IMR-90 (cell line): ENCODE measurements at regions not wholly inside any gene's neighbourhood (a gene's known extent, or its start where the extent isn't known, plus 50 kb on each side); places are given as distances from the start of the nearest gene placed in this dataset.

Source experiments
- ATAC-seq: fragments of 200-7000 bp; cut with Tn5 transposase; 2 replicates; pipeline ENCODE4 v1.9.1; 2020; ENCODE audit warnings: low read depth, mild to moderate bottlenecking, moderate library complexity
- BruUV-seq: library from RNA; stranded (reverse); fragments of 400-500 nt; replicated peaks from 2 replicates; lab custom pipeline; 2021; lab: Mats Ljungman, UMichigan
- CTCF ChIA-PET: fragments of 300-600 bp; formaldehyde crosslinking; extraction: SDS; loops from one replicate; lab custom pipeline; 2021; ENCODE audit warnings: antibody characterized with exemption; lab: Yijun Ruan, JAX
- POLR2A ChIA-PET: fragments of 300-600 bp; sonication (Branson Sonifier 250); formaldehyde crosslinking; loops from one replicate; lab custom pipeline; 2022; ENCODE audit warnings: antibody characterized with exemption; ENCODE audit not compliant: unreplicated experiment; lab: Charles Lee
- DNase-seq: peaks from one replicate; pipeline ENCODE4 v3.0.0; 2013
- H2AFZ ChIP-seq: replicated peaks from 2 replicates; pipeline ENCODE3; 2013; ENCODE audit warnings: low read length, mild to moderate bottlenecking; ENCODE audit not compliant: poor library complexity
- H2AK5ac ChIP-seq: 2 replicates; pipeline ENCODE4 v1.6.1; 2013; ENCODE audit warnings: low read depth, low read length, inconsistent platforms
- H2AK9ac ChIP-seq: replicated peaks from 2 replicates; pipeline ENCODE3; 2013; ENCODE audit warnings: mild to moderate bottlenecking, low read depth, low read length, moderate library complexity; ENCODE audit not compliant: poor library complexity
- H2BK120ac ChIP-seq: 2 replicates; pipeline ENCODE4 v1.6.1; 2013; ENCODE audit warnings: low read depth, low read length, inconsistent platforms
- H2BK15ac ChIP-seq: 3 replicates; pipeline ENCODE4 v1.6.1; 2013; ENCODE audit warnings: low read depth, low read length, inconsistent platforms
- H2BK20ac ChIP-seq: 2 replicates; pipeline ENCODE4 v1.6.1; 2013; ENCODE audit warnings: low read depth, mild to moderate bottlenecking, inconsistent platforms, low read length, moderate library complexity
- H2BK5ac ChIP-seq: 2 replicates; pipeline ENCODE4 v1.6.1; 2013; ENCODE audit warnings: mild to moderate bottlenecking, low read depth, low read length, inconsistent platforms; ENCODE audit not compliant: poor library complexity, severe bottlenecking
- H3K14ac ChIP-seq: replicated peaks from 2 replicates; pipeline ENCODE4 v1.6.1; 2013; ENCODE audit warnings: low read depth, low read length, inconsistent platforms
- H3K18ac ChIP-seq: 2 replicates; pipeline ENCODE4 v1.6.1; 2013; ENCODE audit warnings: low read depth, low read length, control low read depth
- H3K23ac ChIP-seq: 2 replicates; pipeline ENCODE4 v1.6.1; 2013; ENCODE audit warnings: low read depth, low read length, inconsistent platforms
- H3K27ac ChIP-seq: 2 replicates; pipeline ENCODE4 v1.5.1; 2013; ENCODE audit warnings: mild to moderate bottlenecking, control low read depth, low read length; ENCODE audit not compliant: insufficient read depth
- H3K27me3 ChIP-seq: 2 replicates; pipeline ENCODE4 v1.6.1; 2013; ENCODE audit warnings: low read length; ENCODE audit not compliant: control insufficient read depth, insufficient read depth
- H3K36me3 ChIP-seq: 2 replicates; pipeline ENCODE4 v1.6.1; 2013; ENCODE audit warnings: low read length, mixed read lengths; ENCODE audit not compliant: control insufficient read depth, insufficient read depth
- H3K4ac ChIP-seq: 2 replicates; pipeline ENCODE4 v1.6.1; 2013; ENCODE audit warnings: low read depth, low read length, inconsistent platforms
- H3K4me1 ChIP-seq: 2 replicates; pipeline ENCODE4 v1.6.1; 2013; ENCODE audit warnings: low read length, mixed read lengths; ENCODE audit not compliant: control insufficient read depth, insufficient read depth
- H3K4me2 ChIP-seq: 2 replicates; pipeline ENCODE4 v1.6.1; 2013; ENCODE audit warnings: low read depth, mild to moderate bottlenecking, control low read depth, low read length, moderate library complexity
- H3K4me3 ChIP-seq: 2 replicates; pipeline ENCODE4 v1.5.1; 2013; ENCODE audit warnings: low read depth, mild to moderate bottlenecking, control low read depth, low read length, moderate library complexity; ENCODE audit not compliant: insufficient read depth
- H3K56ac ChIP-seq: 2 replicates; pipeline ENCODE4 v1.6.1; 2013; ENCODE audit warnings: low read length, inconsistent platforms; ENCODE audit not compliant: insufficient read depth; ENCODE audit errors: extremely low read depth
- H3K79me1 ChIP-seq, 2 experiments: 2 replicates each; pipeline ENCODE4 v1.6.1; 2013; ENCODE audit warnings: low read length in 2 of 2, inconsistent platforms in 1 of 2, low read depth in 1 of 2
- H3K9ac ChIP-seq: 2 replicates; pipeline ENCODE4 v1.6.1; 2013; ENCODE audit warnings: low read depth, low read length, control low read depth
- H3K9me1 ChIP-seq: 2 replicates; pipeline ENCODE4 v1.6.1; 2013; ENCODE audit warnings: low read length, inconsistent platforms; ENCODE audit not compliant: insufficient read depth
- H3K9me3 ChIP-seq: 2 replicates; pipeline ENCODE4 v1.6.1; 2013; ENCODE audit warnings: low read length; ENCODE audit not compliant: control insufficient read depth, insufficient read depth
- H4K20me1 ChIP-seq: 2 replicates; pipeline ENCODE4 v1.6.1; 2013; ENCODE audit warnings: low read length, inconsistent platforms; ENCODE audit not compliant: insufficient read depth
- H4K5ac ChIP-seq: 2 replicates; pipeline ENCODE4 v1.6.1; 2013; ENCODE audit warnings: mild to moderate bottlenecking, low read depth, low read length, control low read depth
- H4K8ac ChIP-seq, 2 experiments: 2 replicates each; pipeline ENCODE4 v1.6.1; 2013; ENCODE audit warnings: low read depth in 2 of 2, low read length in 2 of 2, control low read depth in 1 of 2, inconsistent platforms in 1 of 2
- H4K91ac ChIP-seq: 2 replicates; pipeline ENCODE4 v1.6.1; 2013; ENCODE audit warnings: low read depth, low read length, inconsistent platforms; ENCODE audit not compliant: insufficient read depth
- BHLHE40 ChIP-seq: fragments of 150-350 bp; IDR thresholded peaks from 2 replicates; pipeline ENCODE4 v1.6.1; 2016; ENCODE audit warnings: mild to moderate bottlenecking, low read depth, low read length
- CEBPB ChIP-seq: IDR thresholded peaks from 2 replicates; pipeline ENCODE4 v1.6.1; 2012; ENCODE audit warnings: low read depth, low read length, improper control_type of control experiment
- CHD1 ChIP-seq: IDR thresholded peaks from 2 replicates; pipeline ENCODE4 v1.6.1; 2012; ENCODE audit warnings: low read depth, low read length, improper control_type of control experiment
- ELK1 ChIP-seq: fragments of 150-350 bp; IDR thresholded peaks from 2 replicates; pipeline ENCODE4 v1.6.1; 2016; ENCODE audit warnings: low read depth, mild to moderate bottlenecking, low read length, moderate library complexity, borderline replicate concordance
- MAFK ChIP-seq: IDR thresholded peaks from 2 replicates; pipeline ENCODE4 v1.6.1; 2012; ENCODE audit warnings: low read depth, low read length, improper control_type of control experiment
- MAZ ChIP-seq: IDR thresholded peaks from 2 replicates; pipeline ENCODE4 v1.6.1; 2012; ENCODE audit warnings: low read depth, mild to moderate bottlenecking, low read length, improper control_type of control experiment, moderate library complexity, borderline replicate concordance
- POLR2A ChIP-seq: IDR thresholded peaks from 2 replicates; pipeline ENCODE4 v1.6.1; 2012; ENCODE audit warnings: mild to moderate bottlenecking, low read depth, low read length
- RAD21 ChIP-seq: IDR thresholded peaks from 2 replicates; pipeline ENCODE4 v1.6.1; 2012; ENCODE audit warnings: low read length, improper control_type of control experiment
- RCOR1 ChIP-seq: IDR thresholded peaks from 2 replicates; pipeline ENCODE4 v1.6.1; 2012; ENCODE audit warnings: mild to moderate bottlenecking, low read length, improper control_type of control experiment; ENCODE audit not compliant: insufficient replicate concordance
- RFX5 ChIP-seq: IDR thresholded peaks from 2 replicates; pipeline ENCODE4 v1.8.0; 2012; ENCODE audit warnings: low read depth, mild to moderate bottlenecking, low read length, moderate library complexity
- SMC3 ChIP-seq: fragments of 150-350 bp; IDR thresholded peaks from 2 replicates; pipeline ENCODE4 v1.6.1; 2016; ENCODE audit warnings: low read depth, mild to moderate bottlenecking, antibody characterized with exemption, low read length, moderate library complexity
- USF2 ChIP-seq: fragments of 150-350 bp; IDR thresholded peaks from 2 replicates; pipeline ENCODE4 v1.6.1; 2017; ENCODE audit warnings: mild to moderate bottlenecking, antibody characterized with exemption, low read length, low read depth
- WGBS, 2 experiments: methylation state at CpG; one replicate each; pipeline versions ENCODE4 v1.1.5 to v1.1.7; 2013; ENCODE audit warnings: missing lambda C conversion rate in 2 of 2; ENCODE audit not compliant: insufficient read length in 1 of 2; ENCODE audit errors: extremely low coverage in 2 of 2; 5-methylcytosine and 5-hydroxymethylcytosine counted together
- dilution Hi-C: fragments of 300-500 bp; cut with HindIII; formaldehyde crosslinking; loops from one replicate; pipeline ENCODE4 v1.14.3; 2018; ENCODE audit warnings: low sequenced_read_pairs; ENCODE audit not compliant: unreplicated experiment
- in situ Hi-C: fragments of 300-500 bp; cut with MboI; formaldehyde crosslinking; loops from 3 replicates; pipeline ENCODE4 v1.14.3; 2019; ENCODE audit warnings: low sequenced_read_pairs, inconsistent platforms, mixed read lengths
- intact Hi-C: fragments of 100-400 bp; cut with micrococcal nuclease; formaldehyde crosslinking; loops from 2 replicates; pipeline ENCODE4 v1.10.0; 2022

GRCh38 chr6:82681119-82681714 lies 317.6 kb downstream of the TPBG start:
- ChIA-PET CTCF (interaction anchor here (1.6 kb wide), 1 partner anchor 13 kb away, joined by 4 read pairs; no protein-coding TSS in a partner anchor), POLR2A (interaction anchor here (0.6 kb wide), 1 partner anchor 17 kb away, joined by 3 read pairs; no protein-coding TSS in a partner anchor)
- Histone ChIP-seq H3K4me1 (no peaks in the 10 kb centered on the region), H3K27ac (no peak overlapping the region), H2BK20ac (no peak overlapping the region), H4K20me1 (no peaks in the 10 kb centered on the region), H3K18ac (no peak overlapping the region), H3K9me3 (no peaks in the 10 kb centered on the region), H3K4ac (no peak overlapping the region), H3K36me3 (no peaks in the 10 kb centered on the region), H3K4me3 (no peak overlapping the region), H3K9me1 (no peaks in the 10 kb centered on the region), H3K14ac (no peak overlapping the region), H3K27me3 (peaks cover 5% of the 10 kb centered on the region), H3K23ac (no peak overlapping the region), H2AFZ (no peak overlapping the region), H2BK5ac (no peak overlapping the region), H4K5ac (no peak overlapping the region), H2BK15ac (no peak overlapping the region), H4K8ac (no peak overlapping the region), H2AK5ac (no peak overlapping the region), H3K79me1 (no peaks in the 10 kb centered on the region), H3K4me2 (no peak overlapping the region), H4K91ac (no peak overlapping the region), H2AK9ac (no peak overlapping the region), H2BK120ac (no peak overlapping the region), H3K56ac (no peak overlapping the region), H3K9ac (no peak overlapping the region)
- DNase-seq (no peak), ATAC-seq (no peak)
- in situ Hi-C loops: no loop called here
- no peak for TF ChIP-seq RCOR1
- no peak for TF ChIP-seq RFX5
- TF ChIP-seq ELK1: no peak
- no peak for TF ChIP-seq BHLHE40
- TF ChIP-seq MAZ: no peak
- TF ChIP-seq CEBPB: no peak
- no peak for TF ChIP-seq MAFK
- TF ChIP-seq USF2: no peak
- TF ChIP-seq RAD21: no peak
- TF ChIP-seq POLR2A: no peak
- TF ChIP-seq SMC3: no peak
- TF ChIP-seq CHD1: no peak
- no CpG with 5 or more reads among the region's 3 CpGs for WGBS, 2 experiments
- intact Hi-C loops: no loop called here
- no TSS peak for BruUV-seq
- dilution Hi-C loops: no loop called here
